Amniotic stem cell (primary cell): ENCODE measurements at regions not wholly inside any gene's neighbourhood (a gene's known extent, or its start where the extent isn't known, plus 50 kb on each side); places are given as distances from the start of the nearest gene placed in this dataset.

ENCODE experiments used
- DNase-seq: peaks from one replicate; lab custom pipeline; 2025; lab: John Stamatoyannopoulos, UW

- DNase-seq = no peak
These were observed 219.0 kb upstream of the RTL1 start for GRCh38 chr14:101122237-101123141.

GRCh38 chr14:101123618-101124510, 220.3 kb upstream of the RTL1 start:
- no peak for DNase-seq

GRCh38 chr14:101124815-101125214, 221.3 kb upstream of the RTL1 start:
- DNase-seq = no peak

- DNase-seq = no peak
These were observed 221.8 kb upstream of the RTL1 start for GRCh38 chr14:101125313-101125712.

GRCh38 chr14:101125719-101126651, 222.5 kb upstream of the RTL1 start:
- DNase-seq = no peak

GRCh38 chr14:101126731-101127130, 223.2 kb upstream of the RTL1 start:
- DNase-seq = no peak

GRCh38 chr14:101127224-101127623, 223.7 kb upstream of the RTL1 start:
- DNase-seq = no peak

GRCh38 chr14:101128478-101129321, 225.2 kb upstream of the RTL1 start:
- DNase-seq = no peak

- DNase-seq = no peak
These were observed 226.1 kb upstream of the RTL1 start for GRCh38 chr14:101129521-101130167.

GRCh38 chr14:101130861-101131260, 227.3 kb upstream of the RTL1 start:
- DNase-seq = no peak

GRCh38 chr14:101131451-101131916, 228.0 kb upstream of the RTL1 start:
- DNase-seq = no peak

- no peak for DNase-seq
These were observed 228.6 kb upstream of the RTL1 start for GRCh38 chr14:101132051-101132571.

GRCh38 chr14:101132588-101132987, 229.1 kb upstream of the RTL1 start:
- DNase-seq = no peak

GRCh38 chr14:101133068-101133467, 229.5 kb upstream of the RTL1 start:
- DNase-seq = no peak

GRCh38 chr14:101134161-101134631, 230.7 kb upstream of the RTL1 start:
- DNase-seq = no peak

- DNase-seq = no peak
These were observed 231.4 kb upstream of the RTL1 start for GRCh38 chr14:101134851-101135433.

- DNase-seq = no peak
These were observed 232.5 kb upstream of the RTL1 start for GRCh38 chr14:101135796-101136742.

GRCh38 chr14:101137234-101137633, 233.7 kb upstream of the RTL1 start:
- DNase-seq = no peak
